ENCODE measurements at regions not wholly inside any gene's neighbourhood (a gene's known extent, or its start where the extent isn't known, plus 50 kb on each side); places are given as distances from the start of the nearest gene placed in this dataset.

GRCh38 chr12:78797196-78797931 lies 67.2 kb upstream of the SYT1 start (continued):
- TF ChIP-seq EHMT2 (IDR thresholded peaks at IDR 0.05; ENCODE audit: low read depth): no peak
- TF ChIP-seq KDM5A (IDR thresholded peaks at IDR 0.05): no peak
- TF ChIP-seq POLR2AphosphoS2 (conservative IDR thresholded peaks at IDR 0.05; ENCODE audit: low read length): no peak
- TF ChIP-seq ESRRA (IDR thresholded peaks at IDR 0.05; ENCODE audit: borderline replicate concordance, low read length): no peak
- TF ChIP-seq, protein P1, sequence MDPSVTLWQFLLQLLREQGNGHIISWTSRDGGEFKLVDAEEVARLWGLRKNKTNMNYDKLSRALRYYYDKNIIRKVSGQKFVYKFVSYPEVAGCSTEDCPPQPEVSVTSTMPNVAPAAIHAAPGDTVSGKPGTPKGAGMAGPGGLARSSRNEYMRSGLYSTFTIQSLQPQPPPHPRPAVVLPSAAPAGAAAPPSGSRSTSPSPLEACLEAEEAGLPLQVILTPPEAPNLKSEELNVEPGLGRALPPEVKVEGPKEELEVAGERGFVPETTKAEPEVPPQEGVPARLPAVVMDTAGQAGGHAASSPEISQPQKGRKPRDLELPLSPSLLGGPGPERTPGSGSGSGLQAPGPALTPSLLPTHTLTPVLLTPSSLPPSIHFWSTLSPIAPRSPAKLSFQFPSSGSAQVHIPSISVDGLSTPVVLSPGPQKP (IDR thresholded peaks at IDR 0.05; ENCODE audit: low read depth, low read length): no peak
- TF ChIP-seq SREBF2 (IDR thresholded peaks at IDR 0.05): no peak
- no peak for TF ChIP-seq RAD21 (conservative IDR thresholded peaks at IDR 0.05 in 1 of 2, IDR thresholded peaks at IDR 0.05 in 1 of 2)
- TF ChIP-seq FOSB (CRISPR knock-in tag; IDR thresholded peaks at IDR 0.05): no peak
- no peak for TF ChIP-seq ZC3H11A (IDR thresholded peaks at IDR 0.05)

- Histone ChIP-seq H3K27ac (no peak overlapping the region), H3K4me2 (no peak overlapping the region), H3K4me3 (no peak overlapping the region), H3K9me3 (peaks cover 8% of the 10 kb centered on the region; the same call in 1 of the 3 replicates), H3K4me1 (peaks cover 5% of the 10 kb centered on the region; the same call in 2 of the 3 replicates)
- 86% methylated on average over 1 of the region's 1 CpG for WGBS (ENCODE audit: missing lambda C conversion rate)
- TF ChIP-seq BHLHE40 (IDR thresholded peaks at IDR 0.05; ENCODE audit: low read depth, low read length) (no peak), MAFK (IDR thresholded peaks at IDR 0.05; ENCODE audit: partially characterized antibody) (no peak), NR3C1 (IDR thresholded peaks at IDR 0.05) (no peak), EHMT2 (IDR thresholded peaks at IDR 0.05; ENCODE audit: low read depth) (no peak), CBX8 (IDR thresholded peaks at IDR 0.05) (no peak), NFE2L2 (conservative IDR thresholded peaks at IDR 0.05; ENCODE audit: low read length) (no peak), ZFP36 (IDR thresholded peaks at IDR 0.05; ENCODE audit: borderline replicate concordance, partially characterized antibody) (no peak)
- TF ChIP-seq, protein P2, sequence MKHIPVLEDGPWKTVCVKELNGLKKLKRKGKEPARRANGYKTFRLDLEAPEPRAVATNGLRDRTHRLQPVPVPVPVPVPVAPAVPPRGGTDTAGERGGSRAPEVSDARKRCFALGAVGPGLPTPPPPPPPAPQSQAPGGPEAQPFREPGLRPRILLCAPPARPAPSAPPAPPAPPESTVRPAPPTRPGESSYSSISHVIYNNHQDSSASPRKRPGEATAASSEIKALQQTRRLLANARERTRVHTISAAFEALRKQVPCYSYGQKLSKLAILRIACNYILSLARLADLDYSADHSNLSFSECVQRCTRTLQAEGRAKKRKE (CRISPR knock-in tag; IDR thresholded peaks at IDR 0.05; ENCODE audit: low read depth): no peak
- CTCF ChIA-PET: no interaction called here
- ATAC-seq (no peak), FAIRE-seq (no peak), DNase-seq (ENCODE audit: low read depth in 1 of 2, low spot score in 1 of 2) (no peak)
- POLR2A ChIA-PET: no interaction called here
These were observed 64.9 kb upstream of the SYT1 start for GRCh38 chr12:78799649-78800048.

- Histone ChIP-seq H3K9me3 (no peaks in the 10 kb centered on the region), H3K4me2 (0 out of 3 replicates have a peak overlapping the region, but pooled peaks have one; percentile 25), H3K4me1 (peaks cover 5% of the 10 kb centered on the region; the same call in 2 of the 3 replicates), H3K27ac (no peak overlapping the region), H3K4me3 (no peak overlapping the region)
- no peak for FAIRE-seq
- CTCF ChIA-PET: no interaction called here
- POLR2A ChIA-PET: no interaction called here
- TF ChIP-seq GATA3 (IDR thresholded peaks at IDR 0.05; ENCODE audit: borderline replicate concordance) (0 out of 2 replicates have a peak, but pooled peaks have one; percentile 14), CBX2 (IDR thresholded peaks at IDR 0.05; ENCODE audit: borderline replicate concordance, low read depth) (no peak), FOSL2 (IDR thresholded peaks at IDR 0.05) (no peak), FOSL2 (CRISPR knock-in tag; IDR thresholded peaks at IDR 0.05) (0 out of 2 replicates have a peak, but pooled peaks have one; percentile 11), HOXB5 (CRISPR knock-in tag; IDR thresholded peaks at IDR 0.05) (no peak)
- peak; percentile 80 to 88; a peak in 4 of 6 replicates for ATAC-seq
- peak; percentile 3 to 62 for DNase-seq (ENCODE audit: low read depth in 1 of 2, low spot score in 1 of 2)
- 47% methylated on average over 3 of the region's 3 CpGs for WGBS (ENCODE audit: missing lambda C conversion rate)
These were observed 62.0 kb upstream of the SYT1 start for GRCh38 chr12:78802593-78802992.

DNA sequence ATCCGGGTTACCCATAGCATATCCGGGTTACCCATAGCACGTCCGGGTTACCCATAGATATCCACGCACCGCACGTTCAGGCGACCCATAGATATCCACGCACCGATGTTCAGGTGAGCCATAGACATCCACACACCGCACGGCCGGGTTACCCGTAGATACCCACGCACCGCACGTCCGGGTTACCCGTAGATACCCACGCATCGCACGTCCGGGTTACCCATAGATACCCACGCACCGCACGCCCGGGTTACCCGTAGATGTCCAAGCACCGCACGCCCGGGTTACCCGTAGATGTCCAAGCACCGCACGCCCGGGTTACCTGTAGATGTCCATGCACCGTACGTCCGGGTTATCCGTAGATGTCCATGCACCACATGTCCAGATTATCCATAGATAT lies 60.3 kb upstream of the SYT1 start:
- Histone ChIP-seq H3K9me3 (no peaks in the 10 kb centered on the region), H3K4me2 (no peak overlapping the region), H3K4me1 (peaks cover 5% of the 10 kb centered on the region; the same call in 2 of the 3 replicates), H3K4me3 (no peak overlapping the region), H3K27ac (no peak overlapping the region)
- ChIA-PET POLR2A (no interaction called here), CTCF (no interaction called here)
- TF ChIP-seq RARB (CRISPR knock-in tag; IDR thresholded peaks at IDR 0.05): no peak
- no peak for TF ChIP-seq HEYL (CRISPR knock-in tag; IDR thresholded peaks at IDR 0.05)
- TF ChIP-seq, protein P3, sequence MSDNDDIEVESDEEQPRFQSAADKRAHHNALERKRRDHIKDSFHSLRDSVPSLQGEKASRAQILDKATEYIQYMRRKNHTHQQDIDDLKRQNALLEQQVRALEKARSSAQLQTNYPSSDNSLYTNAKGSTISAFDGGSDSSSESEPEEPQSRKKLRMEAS (IDR thresholded peaks at IDR 0.05): no peak
- TF ChIP-seq ZNF302 (CRISPR knock-in tag; IDR thresholded peaks at IDR 0.05): no peak
- TF ChIP-seq MAZ (IDR thresholded peaks at IDR 0.05; ENCODE audit: borderline replicate concordance, low read depth, low read length): no peak
- no peak for TF ChIP-seq SMC3 (IDR thresholded peaks at IDR 0.05)
- WGBS (ENCODE audit: missing lambda C conversion rate): 94% methylated on average over 39 of the region's 39 CpGs
- no peak for ATAC-seq
- no peak for FAIRE-seq
- no peak for DNase-seq (ENCODE audit: low read depth in 1 of 2, low spot score in 1 of 2)
